Peyer's patch (tissue), 4 donors: ENCODE measurements at regions not wholly inside any gene's neighbourhood (a gene's known extent, or its start where the extent isn't known, plus 50 kb on each side); places are given as distances from the start of the nearest gene placed in this dataset.

ENCODE experiments used
- DNase-seq, 3 donors: peaks; one replicate each; pipeline ENCODE4 v3.0.0-alpha.2; 2017 to 2019
- H3K27ac ChIP-seq, 4 donors: fragments of 200-600 bp; sonication (generic); one replicate each; pipeline ENCODE4 v1.5.1; 2016 to 2019
- H3K27me3 ChIP-seq, 2 donors: fragments of 200-600 bp; sonication (generic); one replicate each; pipeline ENCODE4 v1.5.1; 2019
- H3K36me3 ChIP-seq, 3 donors: fragments of 200-600 bp; sonication (generic); one replicate each; pipeline ENCODE4 v1.5.1; 2016 to 2019
- H3K4me1 ChIP-seq, 4 donors: fragments of 200-600 bp; sonication (generic); one replicate each; pipeline ENCODE4 v1.5.1; 2016 to 2019
- H3K4me3 ChIP-seq, 4 donors: fragments of 200-600 bp; sonication (generic); 1 replicate in 3 of 4; 2 replicates in 1 of 4; pipeline ENCODE4 v1.5.1; 2016 to 2019; ENCODE audit warnings: mild to moderate bottlenecking in 1 of 4
- H3K9me3 ChIP-seq, 4 donors: fragments of 200-600 bp; sonication (generic); one replicate each; pipeline ENCODE4 v1.5.1; 2016 to 2019; ENCODE audit warnings: mild to moderate bottlenecking in 1 of 4
- POLR2A ChIP-seq, 2 donors: fragments of 450-650 bp; IDR thresholded peaks; one replicate each; pipeline ENCODE4 v1.5.1; 2017; ENCODE audit warnings: antibody characterized with exemption in 2 of 2, mild to moderate bottlenecking in 2 of 2, moderate library complexity in 2 of 2
- TF ChIP-seq, protein P1 (sequence below), 6 experiments: fragments of 450-650 bp in 4 of 6; fragments of 200-600 bp in 2 of 6; sonication (generic) in 1 of 6; IDR thresholded peaks; one replicate each; pipeline ENCODE4 v1.5.1; 2017 to 2019; ENCODE audit warnings: antibody characterized with exemption in 6 of 6, mild to moderate bottlenecking in 3 of 6, moderate library complexity in 1 of 6

- no peak for TF ChIP-seq POLR2A (IDR thresholded peaks at IDR 0.05)
- TF ChIP-seq, protein P1, sequence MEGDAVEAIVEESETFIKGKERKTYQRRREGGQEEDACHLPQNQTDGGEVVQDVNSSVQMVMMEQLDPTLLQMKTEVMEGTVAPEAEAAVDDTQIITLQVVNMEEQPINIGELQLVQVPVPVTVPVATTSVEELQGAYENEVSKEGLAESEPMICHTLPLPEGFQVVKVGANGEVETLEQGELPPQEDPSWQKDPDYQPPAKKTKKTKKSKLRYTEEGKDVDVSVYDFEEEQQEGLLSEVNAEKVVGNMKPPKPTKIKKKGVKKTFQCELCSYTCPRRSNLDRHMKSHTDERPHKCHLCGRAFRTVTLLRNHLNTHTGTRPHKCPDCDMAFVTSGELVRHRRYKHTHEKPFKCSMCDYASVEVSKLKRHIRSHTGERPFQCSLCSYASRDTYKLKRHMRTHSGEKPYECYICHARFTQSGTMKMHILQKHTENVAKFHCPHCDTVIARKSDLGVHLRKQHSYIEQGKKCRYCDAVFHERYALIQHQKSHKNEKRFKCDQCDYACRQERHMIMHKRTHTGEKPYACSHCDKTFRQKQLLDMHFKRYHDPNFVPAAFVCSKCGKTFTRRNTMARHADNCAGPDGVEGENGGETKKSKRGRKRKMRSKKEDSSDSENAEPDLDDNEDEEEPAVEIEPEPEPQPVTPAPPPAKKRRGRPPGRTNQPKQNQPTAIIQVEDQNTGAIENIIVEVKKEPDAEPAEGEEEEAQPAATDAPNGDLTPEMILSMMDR (IDR thresholded peaks at IDR 0.05): no peak
- no peaks in the 10 kb centered on the region for H3K27me3 ChIP-seq
- H3K4me3 ChIP-seq: no peak overlapping the region
- no peaks in the 10 kb centered on the region for H3K9me3 ChIP-seq
- no peaks in the 10 kb centered on the region for H3K36me3 ChIP-seq
- H3K27ac ChIP-seq: no peak overlapping the region
- DNase-seq: no peak
- no peaks in the 10 kb centered on the region for H3K4me1 ChIP-seq
Observed at GRCh38 chr4:188328966-188329365, 189.7 kb downstream of the TRIML1 start.

DNA sequence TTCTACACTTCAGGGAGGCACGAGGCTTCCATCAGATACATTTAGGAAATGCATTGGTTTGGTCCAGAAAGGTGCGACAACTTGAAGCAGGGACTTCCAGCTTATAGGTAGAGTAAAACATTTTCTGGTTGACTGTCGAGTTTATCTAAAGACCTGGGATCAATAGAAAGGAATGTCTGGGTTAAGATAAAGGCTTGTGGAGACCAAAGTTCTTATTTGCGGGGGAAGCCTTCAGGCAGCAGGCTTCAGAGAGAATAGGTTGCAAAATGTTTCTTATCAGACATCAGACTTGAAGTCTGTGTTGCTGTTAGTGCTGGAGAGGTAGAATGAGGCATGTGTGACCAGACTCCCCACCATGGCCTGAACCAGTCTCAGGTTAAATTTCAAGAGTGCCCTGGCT is 190.3 kb downstream of the TRIML1 start:
- Histone ChIP-seq H3K36me3 (no peaks in the 10 kb centered on the region), H3K4me1 (no peaks in the 10 kb centered on the region), H3K27ac (no peak overlapping the region), H3K27me3 (no peaks in the 10 kb centered on the region), H3K9me3 (no peaks in the 10 kb centered on the region), H3K4me3 (no peak overlapping the region)
- TF ChIP-seq, protein P1 (IDR thresholded peaks at IDR 0.05): no peak
- no peak for TF ChIP-seq POLR2A (IDR thresholded peaks at IDR 0.05)
- DNase-seq: no peak

DNA sequence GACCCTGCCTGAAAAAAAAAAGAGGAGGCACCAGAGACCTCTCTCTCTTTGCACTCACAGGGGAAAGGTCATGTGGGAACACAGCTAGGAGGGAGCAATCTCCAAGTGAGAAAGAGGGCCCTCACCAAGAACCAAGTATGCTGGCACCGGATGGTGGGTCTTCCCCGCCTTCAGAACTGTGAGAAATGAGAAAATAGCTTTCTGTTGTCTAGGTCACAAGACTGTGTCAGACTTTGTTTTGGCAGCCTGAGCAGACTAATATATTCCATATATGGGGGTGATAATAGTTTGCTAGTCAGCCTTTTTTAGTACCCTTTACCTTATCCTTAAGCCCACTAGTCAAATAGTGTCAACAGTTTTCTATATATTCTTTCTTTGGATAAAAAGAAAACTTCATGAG is 193.0 kb downstream of the TRIML1 start:
- Histone ChIP-seq H3K4me3 (no peak overlapping the region), H3K27me3 (no peaks in the 10 kb centered on the region), H3K4me1 (no peaks in the 10 kb centered on the region), H3K27ac (no peak overlapping the region), H3K36me3 (no peaks in the 10 kb centered on the region), H3K9me3 (no peaks in the 10 kb centered on the region)
- DNase-seq: no peak
- TF ChIP-seq POLR2A (IDR thresholded peaks at IDR 0.05): no peak
- TF ChIP-seq, protein P1 (IDR thresholded peaks at IDR 0.05): no peak

GRCh38 chr4:188336891-188337290 is 197.7 kb downstream of the TRIML1 start:
- H3K27me3 ChIP-seq: no peaks in the 10 kb centered on the region
- DNase-seq: no peak
- H3K4me1 ChIP-seq: no peaks in the 10 kb centered on the region
- TF ChIP-seq POLR2A (IDR thresholded peaks at IDR 0.05): no peak
- TF ChIP-seq, protein P1 (IDR thresholded peaks at IDR 0.05): no peak
- no peak overlapping the region for H3K4me3 ChIP-seq
- H3K27ac ChIP-seq: no peak overlapping the region
- no peaks in the 10 kb centered on the region for H3K36me3 ChIP-seq
- no peaks in the 10 kb centered on the region for H3K9me3 ChIP-seq

- no peaks in the 10 kb centered on the region for H3K4me1 ChIP-seq
- H3K27ac ChIP-seq: no peak overlapping the region
- DNase-seq: no peak
- no peaks in the 10 kb centered on the region for H3K9me3 ChIP-seq
- no peak overlapping the region for H3K4me3 ChIP-seq
- no peak for TF ChIP-seq POLR2A (IDR thresholded peaks at IDR 0.05)
- TF ChIP-seq, protein P1 (IDR thresholded peaks at IDR 0.05): no peak
- no peaks in the 10 kb centered on the region for H3K27me3 ChIP-seq
- H3K36me3 ChIP-seq: no peaks in the 10 kb centered on the region
Observed at GRCh38 chr4:188341428-188341827, 202.2 kb downstream of the TRIML1 start.

- no peaks in the 10 kb centered on the region for H3K27me3 ChIP-seq
- H3K36me3 ChIP-seq: no peaks in the 10 kb centered on the region
- H3K9me3 ChIP-seq: no peaks in the 10 kb centered on the region
- no peak overlapping the region for H3K4me3 ChIP-seq
- H3K27ac ChIP-seq: no peak overlapping the region
- TF ChIP-seq, protein P1 (IDR thresholded peaks at IDR 0.05): no peak
- TF ChIP-seq POLR2A (IDR thresholded peaks at IDR 0.05): no peak
- no peak for DNase-seq
- H3K4me1 ChIP-seq: no peaks in the 10 kb centered on the region
Observed at GRCh38 chr4:188346171-188346809, 207.0 kb downstream of the TRIML1 start.
